ENCODE measurements at regions not wholly inside any gene's neighbourhood (a gene's known extent, or its start where the extent isn't known, plus 50 kb on each side); places are given as distances from the start of the nearest gene placed in this dataset.

DNA sequence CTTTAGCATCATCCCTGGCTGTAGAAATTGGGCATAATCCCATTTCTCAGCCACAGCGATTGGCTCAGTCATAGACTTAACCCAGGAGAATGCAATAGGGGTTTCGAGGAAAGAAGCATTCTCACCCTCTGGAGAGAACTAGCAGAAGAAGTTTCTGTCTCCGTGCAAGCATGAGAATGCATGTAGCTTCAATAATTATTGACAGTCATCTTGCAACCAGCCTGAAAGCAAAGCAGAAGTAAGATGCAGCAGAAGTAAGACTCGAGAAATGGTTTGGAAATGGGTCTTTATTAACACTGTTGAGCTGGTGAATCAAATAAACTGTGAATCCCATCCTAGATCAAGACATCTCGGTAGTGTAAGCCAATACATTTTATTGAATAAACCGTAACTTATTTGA is 828.8 kb upstream of the GJE1 start:
- TF ChIP-seq, protein P1, sequence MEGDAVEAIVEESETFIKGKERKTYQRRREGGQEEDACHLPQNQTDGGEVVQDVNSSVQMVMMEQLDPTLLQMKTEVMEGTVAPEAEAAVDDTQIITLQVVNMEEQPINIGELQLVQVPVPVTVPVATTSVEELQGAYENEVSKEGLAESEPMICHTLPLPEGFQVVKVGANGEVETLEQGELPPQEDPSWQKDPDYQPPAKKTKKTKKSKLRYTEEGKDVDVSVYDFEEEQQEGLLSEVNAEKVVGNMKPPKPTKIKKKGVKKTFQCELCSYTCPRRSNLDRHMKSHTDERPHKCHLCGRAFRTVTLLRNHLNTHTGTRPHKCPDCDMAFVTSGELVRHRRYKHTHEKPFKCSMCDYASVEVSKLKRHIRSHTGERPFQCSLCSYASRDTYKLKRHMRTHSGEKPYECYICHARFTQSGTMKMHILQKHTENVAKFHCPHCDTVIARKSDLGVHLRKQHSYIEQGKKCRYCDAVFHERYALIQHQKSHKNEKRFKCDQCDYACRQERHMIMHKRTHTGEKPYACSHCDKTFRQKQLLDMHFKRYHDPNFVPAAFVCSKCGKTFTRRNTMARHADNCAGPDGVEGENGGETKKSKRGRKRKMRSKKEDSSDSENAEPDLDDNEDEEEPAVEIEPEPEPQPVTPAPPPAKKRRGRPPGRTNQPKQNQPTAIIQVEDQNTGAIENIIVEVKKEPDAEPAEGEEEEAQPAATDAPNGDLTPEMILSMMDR (conservative IDR thresholded peaks at IDR 0.05; ENCODE audit: low read depth, low read length), result no peak
- TF ChIP-seq EZH2 (IDR thresholded peaks at IDR 0.05; ENCODE audit: borderline replicate concordance, low read depth, low read length, poor library complexity, severe bottlenecking), result no peak

Measured in A673 (cell line).